Liver (tissue), 7 donors: ENCODE measurements at regions not wholly inside any gene's neighbourhood (a gene's known extent, or its start where the extent isn't known, plus 50 kb on each side); places are given as distances from the start of the nearest gene placed in this dataset.

Experiments
- DNase-seq: peaks from one replicate; pipeline ENCODE4 v3.0.0-alpha.2; 2017; ENCODE audit warnings: low spot score
- H3K27ac ChIP-seq, 2 donors: one replicate each; pipeline ENCODE4 v1.7.0; 2013; ENCODE audit warnings: inconsistent platforms in 2 of 2, low read length in 2 of 2, control low read depth in 1 of 2, low read depth in 1 of 2, mild to moderate bottlenecking in 1 of 2
- H3K27me3 ChIP-seq, 4 donors: one replicate each; pipeline versions ENCODE4 v1.6.1 to v1.7.0; 2013; ENCODE audit warnings: low read length in 3 of 4, inconsistent platforms in 1 of 4, mild to moderate bottlenecking in 1 of 4, moderate library complexity in 1 of 4; ENCODE audit not compliant: control insufficient read depth in 4 of 4, insufficient read depth in 4 of 4
- H3K36me3 ChIP-seq, 4 donors: one replicate each; pipeline versions ENCODE4 v1.6.1 to v1.7.0; 2013; ENCODE audit warnings: low read length in 3 of 4, mild to moderate bottlenecking in 3 of 4, low read depth in 1 of 4, moderate library complexity in 1 of 4; ENCODE audit not compliant: control insufficient read depth in 4 of 4, insufficient read depth in 3 of 4
- H3K4me1 ChIP-seq, 4 donors: one replicate each; pipeline versions ENCODE4 v1.6.1 to v1.7.0; 2013; ENCODE audit warnings: low read length in 3 of 4, mild to moderate bottlenecking in 3 of 4, moderate library complexity in 1 of 4; ENCODE audit not compliant: control insufficient read depth in 4 of 4, insufficient read depth in 4 of 4
- H3K4me3 ChIP-seq, 3 donors: one replicate each; pipeline versions ENCODE4 v1.6.1 to v1.7.0; 2013; ENCODE audit warnings: low read length in 3 of 3, control low read depth in 1 of 3, low read depth in 1 of 3, mild to moderate bottlenecking in 1 of 3
- H3K9ac ChIP-seq, 2 donors: one replicate each; pipeline ENCODE4 v1.7.0; 2013; ENCODE audit warnings: low read length in 2 of 2, mild to moderate bottlenecking in 2 of 2, moderate library complexity in 2 of 2, control low read depth in 1 of 2, low read depth in 1 of 2
- H3K9me3 ChIP-seq, 4 donors: one replicate each; pipeline versions ENCODE4 v1.6.1 to v1.7.0; 2013; ENCODE audit warnings: low read length in 3 of 4; ENCODE audit not compliant: control insufficient read depth in 4 of 4
- EGR1 ChIP-seq, 2 donors: IDR thresholded peaks; 2 replicates each; pipeline ENCODE4 v1.6.1; 2016 to 2018; ENCODE audit warnings: antibody characterized with exemption in 2 of 2, low read depth in 2 of 2
- FOXA1 ChIP-seq: IDR thresholded peaks from 2 replicates; pipeline ENCODE4 v1.6.1; 2016; ENCODE audit warnings: antibody characterized with exemption
- RAD21 ChIP-seq, 2 donors: IDR thresholded peaks; 2 replicates each; pipeline ENCODE4 v1.6.1; 2016; ENCODE audit warnings: antibody characterized with exemption in 2 of 2, mild to moderate bottlenecking in 2 of 2
- SP1 ChIP-seq: IDR thresholded peaks from 2 replicates; pipeline ENCODE4 v1.6.1; 2018; ENCODE audit warnings: antibody characterized with exemption, mild to moderate bottlenecking
- TF ChIP-seq, protein P1 (sequence below): IDR thresholded peaks from 2 replicates; pipeline ENCODE4 v1.6.1; 2016; ENCODE audit warnings: antibody characterized with exemption
- TF ChIP-seq, protein P2 (sequence below): IDR thresholded peaks from 2 replicates; pipeline ENCODE4 v1.6.1; 2016; ENCODE audit warnings: antibody characterized with exemption, mild to moderate bottlenecking
- TF ChIP-seq, protein P3 (sequence below): IDR thresholded peaks from 2 replicates; pipeline ENCODE4 v1.6.1; 2016; ENCODE audit warnings: antibody characterized with exemption
- TF ChIP-seq, protein P4 (sequence below): fragments of 150-350 bp; IDR thresholded peaks from 2 replicates; pipeline ENCODE4 v1.5.1; 2017; ENCODE audit warnings: improper control_type of control experiment, low read depth, low read length; ENCODE audit not compliant: missing input control
- donor health status: healthy.
- donor health status: healthy.
- donor health status: healthy.
- donor health status: healthy.

DNA sequence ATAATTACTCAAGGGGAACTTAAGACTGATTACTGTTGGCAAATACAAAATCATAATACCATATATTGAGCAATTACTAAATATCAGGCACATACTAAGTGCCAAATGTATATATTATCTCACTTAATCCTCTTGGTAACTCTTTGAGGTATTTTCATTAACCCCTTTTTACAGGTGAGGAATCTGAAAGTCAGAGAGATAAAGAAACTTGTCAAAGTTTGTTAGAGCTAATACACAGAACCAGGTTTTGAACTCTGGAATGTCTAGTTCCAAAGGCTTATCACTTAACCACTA, 80.3 kb downstream of the LLPH start:
- Histone ChIP-seq H3K36me3 (no peaks in the 10 kb centered on the region), H3K4me1 (peaks cover 2 to 12% (median 7%) of the 10 kb centered on the region in 4 donors), H3K9ac (no peak overlapping the region), H3K4me3 (no peak overlapping the region), H3K27me3 (no peaks in the 10 kb centered on the region), H3K27ac (no peak overlapping the region), H3K9me3 (no peaks in the 10 kb centered on the region)
- DNase-seq = no peak
- TF ChIP-seq, protein P1, sequence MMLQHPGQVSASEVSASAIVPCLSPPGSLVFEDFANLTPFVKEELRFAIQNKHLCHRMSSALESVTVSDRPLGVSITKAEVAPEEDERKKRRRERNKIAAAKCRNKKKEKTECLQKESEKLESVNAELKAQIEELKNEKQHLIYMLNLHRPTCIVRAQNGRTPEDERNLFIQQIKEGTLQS = no peak
- TF ChIP-seq SP1 = no peak
- no peak for TF ChIP-seq FOXA1
- no peak for TF ChIP-seq EGR1 (IDR thresholded peaks at IDR 0.05; ENCODE audit: low read depth in 2 of 2)
- TF ChIP-seq, protein P2, sequence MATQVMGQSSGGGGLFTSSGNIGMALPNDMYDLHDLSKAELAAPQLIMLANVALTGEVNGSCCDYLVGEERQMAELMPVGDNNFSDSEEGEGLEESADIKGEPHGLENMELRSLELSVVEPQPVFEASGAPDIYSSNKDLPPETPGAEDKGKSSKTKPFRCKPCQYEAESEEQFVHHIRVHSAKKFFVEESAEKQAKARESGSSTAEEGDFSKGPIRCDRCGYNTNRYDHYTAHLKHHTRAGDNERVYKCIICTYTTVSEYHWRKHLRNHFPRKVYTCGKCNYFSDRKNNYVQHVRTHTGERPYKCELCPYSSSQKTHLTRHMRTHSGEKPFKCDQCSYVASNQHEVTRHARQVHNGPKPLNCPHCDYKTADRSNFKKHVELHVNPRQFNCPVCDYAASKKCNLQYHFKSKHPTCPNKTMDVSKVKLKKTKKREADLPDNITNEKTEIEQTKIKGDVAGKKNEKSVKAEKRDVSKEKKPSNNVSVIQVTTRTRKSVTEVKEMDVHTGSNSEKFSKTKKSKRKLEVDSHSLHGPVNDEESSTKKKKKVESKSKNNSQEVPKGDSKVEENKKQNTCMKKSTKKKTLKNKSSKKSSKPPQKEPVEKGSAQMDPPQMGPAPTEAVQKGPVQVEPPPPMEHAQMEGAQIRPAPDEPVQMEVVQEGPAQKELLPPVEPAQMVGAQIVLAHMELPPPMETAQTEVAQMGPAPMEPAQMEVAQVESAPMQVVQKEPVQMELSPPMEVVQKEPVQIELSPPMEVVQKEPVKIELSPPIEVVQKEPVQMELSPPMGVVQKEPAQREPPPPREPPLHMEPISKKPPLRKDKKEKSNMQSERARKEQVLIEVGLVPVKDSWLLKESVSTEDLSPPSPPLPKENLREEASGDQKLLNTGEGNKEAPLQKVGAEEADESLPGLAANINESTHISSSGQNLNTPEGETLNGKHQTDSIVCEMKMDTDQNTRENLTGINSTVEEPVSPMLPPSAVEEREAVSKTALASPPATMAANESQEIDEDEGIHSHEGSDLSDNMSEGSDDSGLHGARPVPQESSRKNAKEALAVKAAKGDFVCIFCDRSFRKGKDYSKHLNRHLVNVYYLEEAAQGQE = no peak
- TF ChIP-seq, protein P3, sequence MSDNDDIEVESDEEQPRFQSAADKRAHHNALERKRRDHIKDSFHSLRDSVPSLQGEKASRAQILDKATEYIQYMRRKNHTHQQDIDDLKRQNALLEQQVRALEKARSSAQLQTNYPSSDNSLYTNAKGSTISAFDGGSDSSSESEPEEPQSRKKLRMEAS = no peak

DNA sequence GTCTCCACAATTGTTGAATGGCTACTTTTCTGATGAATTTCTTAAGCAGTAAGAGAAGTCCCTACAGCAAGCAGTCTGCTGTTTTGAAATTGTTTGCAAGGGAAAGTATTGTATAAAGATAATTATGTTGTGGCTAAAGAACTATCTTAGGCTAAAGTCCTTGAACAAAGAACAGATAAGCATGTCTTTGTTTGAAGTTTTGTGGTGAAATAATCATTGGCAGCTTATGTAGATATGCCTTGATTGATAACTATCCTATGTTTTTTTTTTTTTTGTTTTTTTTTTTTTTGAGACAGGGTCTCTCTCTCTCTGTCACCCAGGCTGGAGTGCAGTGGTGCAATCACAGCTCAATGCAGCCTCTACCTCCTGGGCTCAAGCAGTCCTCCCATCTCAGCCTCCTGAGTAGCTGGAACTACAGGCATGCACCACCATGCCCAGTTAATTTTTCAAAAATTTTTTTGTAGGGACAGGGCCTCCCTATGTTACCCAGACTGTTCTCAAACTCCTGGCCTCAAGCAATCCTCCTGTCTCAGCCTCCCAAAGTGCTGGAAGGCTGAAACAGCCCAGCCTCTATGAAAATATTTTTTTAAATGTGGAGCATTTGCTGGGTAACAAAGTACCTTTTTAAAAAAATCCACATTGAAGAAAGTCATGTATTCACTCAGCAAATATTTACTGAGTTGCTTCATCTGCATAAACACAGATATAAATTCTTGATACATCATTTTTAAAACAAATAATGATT, 80.8 kb downstream of the LLPH start:
- Histone ChIP-seq H3K4me3 (no peak overlapping the region), H3K9ac (no peak overlapping the region), H3K27ac (no peak overlapping the region), H3K9me3 (no peaks in the 10 kb centered on the region), H3K4me1 (peaks cover 2 to 12% (median 7%) of the 10 kb centered on the region in 4 donors), H3K27me3 (no peaks in the 10 kb centered on the region), H3K36me3 (no peaks in the 10 kb centered on the region)
- no peak for DNase-seq
- TF ChIP-seq, protein P1 = no peak
- TF ChIP-seq, protein P4, sequence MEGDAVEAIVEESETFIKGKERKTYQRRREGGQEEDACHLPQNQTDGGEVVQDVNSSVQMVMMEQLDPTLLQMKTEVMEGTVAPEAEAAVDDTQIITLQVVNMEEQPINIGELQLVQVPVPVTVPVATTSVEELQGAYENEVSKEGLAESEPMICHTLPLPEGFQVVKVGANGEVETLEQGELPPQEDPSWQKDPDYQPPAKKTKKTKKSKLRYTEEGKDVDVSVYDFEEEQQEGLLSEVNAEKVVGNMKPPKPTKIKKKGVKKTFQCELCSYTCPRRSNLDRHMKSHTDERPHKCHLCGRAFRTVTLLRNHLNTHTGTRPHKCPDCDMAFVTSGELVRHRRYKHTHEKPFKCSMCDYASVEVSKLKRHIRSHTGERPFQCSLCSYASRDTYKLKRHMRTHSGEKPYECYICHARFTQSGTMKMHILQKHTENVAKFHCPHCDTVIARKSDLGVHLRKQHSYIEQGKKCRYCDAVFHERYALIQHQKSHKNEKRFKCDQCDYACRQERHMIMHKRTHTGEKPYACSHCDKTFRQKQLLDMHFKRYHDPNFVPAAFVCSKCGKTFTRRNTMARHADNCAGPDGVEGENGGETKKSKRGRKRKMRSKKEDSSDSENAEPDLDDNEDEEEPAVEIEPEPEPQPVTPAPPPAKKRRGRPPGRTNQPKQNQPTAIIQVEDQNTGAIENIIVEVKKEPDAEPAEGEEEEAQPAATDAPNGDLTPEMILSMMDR = no peak
- TF ChIP-seq, protein P2 = no peak
- no peak for TF ChIP-seq RAD21 (IDR thresholded peaks at IDR 0.05)
